GM18951 (cell line): ENCODE measurements at regions not wholly inside any gene's neighbourhood (a gene's known extent, or its start where the extent isn't known, plus 50 kb on each side); places are given as distances from the start of the nearest gene placed in this dataset.
"Not testable (repeated sequence)": the region's sequence is repeated elsewhere in the genome, so short reads cannot be mapped to it uniquely, and the experiment has no call there.

Source experiments
- POLR2A ChIP-seq: IDR thresholded peaks from 4 replicates; pipeline ENCODE4 v1.6.1; 2011; ENCODE audit warnings: mild to moderate bottlenecking; ENCODE audit not compliant: insufficient read length, insufficient read depth; ENCODE audit errors: extremely low read depth
- in situ Hi-C: fragments of 300-500 bp; cut with MboI; formaldehyde crosslinking; loops from one replicate; pipeline ENCODE4 v1.12.0; 2022; ENCODE audit warnings: low sequenced_read_pairs, mixed read lengths, inconsistent platforms; ENCODE audit not compliant: unreplicated experiment

DNA sequence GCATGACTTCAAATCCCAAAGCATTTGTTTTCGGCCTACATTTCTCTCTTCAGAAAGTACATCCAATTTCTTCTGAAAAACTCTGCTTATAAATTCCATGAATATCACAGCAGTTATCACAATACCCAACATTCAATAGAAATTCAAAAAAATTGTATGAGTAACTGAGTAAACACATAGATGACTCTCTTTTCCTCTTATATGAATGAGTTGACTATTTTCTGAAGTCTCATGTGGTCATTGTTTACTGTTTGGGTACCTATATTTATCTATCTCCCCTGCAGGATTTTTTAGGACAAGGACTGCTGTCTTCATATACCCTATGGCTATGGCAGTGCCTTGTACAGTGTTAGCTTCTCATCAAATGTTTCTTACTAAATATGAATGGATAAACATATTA is 157.1 kb downstream of the HTR1A start:
- no peak for TF ChIP-seq POLR2A
- in situ Hi-C loops, result no loop called here

DNA sequence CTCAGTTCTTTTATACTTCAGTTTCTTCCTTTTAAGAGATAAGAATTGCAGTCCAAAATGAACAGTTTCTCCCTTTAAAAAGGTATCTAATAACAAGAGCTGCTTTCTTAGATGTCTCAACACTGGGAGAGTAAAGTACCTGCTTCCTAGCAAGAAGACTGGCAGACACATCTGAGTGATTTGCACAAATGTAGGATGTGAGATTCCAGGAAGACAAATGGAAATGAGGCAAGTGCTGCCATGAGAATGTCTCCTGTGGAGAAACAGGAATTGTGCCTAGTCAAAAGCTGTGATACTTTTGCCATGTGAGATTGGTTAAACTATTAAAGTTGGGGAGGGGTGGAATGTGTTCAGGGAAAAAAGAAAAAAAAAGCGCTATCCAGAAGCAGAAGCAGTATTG is 159.1 kb downstream of the HTR1A start:
- TF ChIP-seq POLR2A, result no peak
- in situ Hi-C loops, result no loop called here

DNA sequence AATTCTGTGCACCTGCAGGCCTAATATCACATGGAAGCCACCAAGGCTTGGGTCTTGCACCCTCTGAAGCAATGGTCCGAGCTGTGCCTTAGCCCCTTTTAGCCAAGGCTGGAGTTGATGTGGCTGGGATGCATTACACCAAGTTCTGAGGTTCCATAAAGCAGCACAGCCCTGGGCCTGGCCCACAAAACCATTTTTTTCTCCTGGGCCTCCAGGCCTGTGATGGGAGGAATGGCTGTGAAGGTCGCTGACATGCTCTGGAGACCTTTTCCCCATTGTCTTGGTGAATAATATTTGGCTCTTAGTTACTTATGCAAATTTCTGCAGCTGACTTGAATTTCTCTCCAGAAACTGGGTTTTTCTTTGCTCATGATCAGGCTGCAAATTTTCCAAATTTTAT is 167.3 kb downstream of the HTR1A start:
- in situ Hi-C loops, result no loop called here
- no peak for TF ChIP-seq POLR2A

DNA sequence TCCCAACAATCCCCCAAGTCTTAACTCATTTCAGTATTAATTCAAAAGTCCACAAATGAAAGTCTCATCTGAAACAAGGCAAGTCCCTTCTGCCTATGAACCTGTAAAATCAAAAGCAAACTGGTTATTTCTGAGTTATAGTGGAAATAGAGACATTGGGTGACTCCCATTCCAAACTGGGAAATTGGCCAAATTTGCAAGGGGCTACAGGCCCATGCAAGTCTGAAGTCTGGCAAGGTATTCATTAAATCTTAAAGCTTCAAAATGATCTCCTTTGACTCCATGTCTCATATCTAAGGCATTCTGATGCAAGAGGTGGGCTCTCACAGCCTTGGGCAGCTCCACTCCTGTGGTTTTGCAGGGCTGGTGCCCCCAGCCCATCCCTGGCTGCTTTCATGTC is 167.9 kb downstream of the HTR1A start:
- in situ Hi-C loops, result no loop called here
- TF ChIP-seq POLR2A, result no peak

DNA sequence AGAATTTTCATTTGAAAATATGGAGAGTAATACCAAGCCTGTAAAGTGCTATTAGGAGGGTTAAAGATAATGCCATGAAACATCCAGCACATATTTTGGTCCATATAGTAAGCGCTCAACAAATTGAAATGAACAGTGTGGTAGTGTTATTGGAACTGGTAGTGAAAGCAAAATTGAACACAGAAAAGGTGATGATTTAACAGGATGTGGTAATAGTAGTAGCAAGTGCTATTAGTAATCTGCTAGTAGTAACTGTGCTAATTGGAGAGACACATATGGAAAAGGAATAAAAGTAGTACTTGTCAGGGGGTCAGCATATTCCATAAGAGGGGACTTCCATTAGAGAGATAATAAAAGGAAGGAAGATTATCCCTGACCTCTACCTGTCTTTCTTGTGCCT is 187.3 kb downstream of the HTR1A start:
- in situ Hi-C loops, result no loop called here

DNA sequence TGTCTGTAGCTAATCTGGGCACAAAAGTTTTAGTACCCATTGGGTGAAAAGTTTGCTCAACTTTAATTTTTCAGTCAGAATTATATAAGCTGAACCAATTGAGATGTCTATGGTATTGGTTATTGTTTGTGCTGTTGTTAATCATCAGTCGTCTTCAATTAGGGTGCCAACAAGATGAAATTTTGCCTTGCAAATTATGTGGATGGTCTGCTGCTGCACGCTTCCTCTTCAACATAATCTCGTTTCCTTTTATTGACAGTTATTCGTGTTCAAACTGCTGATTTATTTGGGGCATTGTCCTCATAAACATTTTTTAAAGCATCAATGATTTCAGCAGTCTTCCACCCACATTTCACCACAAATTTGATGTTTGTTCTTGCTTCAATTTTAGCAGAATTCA is 194.0 kb downstream of the HTR1A start:
- TF ChIP-seq POLR2A, result no peak
- in situ Hi-C loops, result no loop called here

More for the DNA sequence above, 187.3 kb downstream of the HTR1A start:
- TF ChIP-seq POLR2A, result no peak

DNA sequence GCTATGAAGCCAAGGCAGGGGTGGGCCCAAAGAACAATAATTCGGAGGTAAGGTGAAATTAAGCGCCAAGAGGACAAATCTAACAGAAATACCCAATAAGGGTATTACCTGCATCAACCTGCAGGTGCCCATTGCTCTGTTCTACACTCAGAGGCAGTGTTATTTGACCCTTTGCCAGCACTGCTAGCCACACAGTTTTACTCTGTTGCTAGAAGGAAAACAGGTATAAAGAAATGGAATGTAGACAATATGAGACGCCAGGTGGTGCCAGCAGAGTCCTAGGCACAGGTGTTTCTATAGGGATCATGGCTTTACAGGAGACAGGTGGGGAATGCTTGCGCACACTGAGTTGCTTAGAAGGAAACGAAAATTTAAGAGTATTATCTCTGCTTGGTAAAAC is 201.3 kb downstream of the HTR1A start:
- in situ Hi-C loops, result no loop called here
- TF ChIP-seq POLR2A, result no peak

DNA sequence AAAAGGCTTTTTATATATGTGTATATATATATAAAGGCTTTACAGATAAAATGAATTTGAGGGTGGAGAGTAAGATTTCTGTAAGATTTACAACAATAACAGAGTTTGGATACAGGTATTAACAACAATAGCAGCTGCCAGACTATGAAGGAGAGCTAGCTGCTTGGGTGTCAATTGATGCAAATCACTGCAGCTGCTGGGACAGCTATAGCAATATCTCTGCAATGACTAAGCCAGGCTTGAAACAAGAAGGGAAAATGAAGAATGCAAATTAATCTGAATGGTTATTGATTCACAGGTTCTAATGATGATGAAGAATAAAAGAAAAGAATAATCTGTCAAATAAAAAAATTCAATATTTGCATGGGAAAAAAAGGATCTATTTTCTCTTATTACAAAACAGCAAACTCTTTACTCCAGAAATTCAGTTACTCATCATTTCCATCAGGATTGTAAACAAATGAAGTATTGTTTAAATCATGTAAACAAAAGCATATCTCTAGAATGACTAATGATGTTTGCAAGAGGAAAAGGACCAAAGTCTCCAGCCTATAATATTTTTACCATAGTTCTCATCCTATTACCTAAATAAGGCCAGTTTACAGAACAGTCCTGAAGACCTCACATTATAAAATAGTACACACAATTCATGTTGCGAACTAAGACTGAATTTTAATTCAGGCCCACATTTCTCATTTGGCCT is 219.0 kb downstream of the HTR1A start:
- TF ChIP-seq POLR2A, result no peak
- in situ Hi-C loops, result no loop called here

DNA sequence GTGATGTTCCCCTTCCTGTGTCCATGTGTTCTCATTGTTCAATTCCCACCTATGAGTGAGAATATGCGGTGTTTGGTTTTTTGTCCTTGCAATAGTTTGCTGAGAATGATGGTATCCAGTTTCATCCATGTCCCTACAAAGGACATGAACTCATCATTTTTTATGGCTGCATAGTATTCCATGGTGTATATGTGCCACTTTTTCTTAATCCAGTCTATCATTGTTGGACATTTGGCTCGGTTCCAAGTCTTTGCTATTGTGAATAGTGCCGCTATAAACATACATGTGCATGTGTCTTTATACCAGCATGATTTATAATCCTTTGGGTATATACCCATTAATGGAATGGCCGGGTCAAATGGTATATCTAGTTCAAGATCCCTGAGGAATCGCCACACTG is 229.4 kb downstream of the HTR1A start:
- in situ Hi-C loops, result not testable (repeated sequence)

DNA sequence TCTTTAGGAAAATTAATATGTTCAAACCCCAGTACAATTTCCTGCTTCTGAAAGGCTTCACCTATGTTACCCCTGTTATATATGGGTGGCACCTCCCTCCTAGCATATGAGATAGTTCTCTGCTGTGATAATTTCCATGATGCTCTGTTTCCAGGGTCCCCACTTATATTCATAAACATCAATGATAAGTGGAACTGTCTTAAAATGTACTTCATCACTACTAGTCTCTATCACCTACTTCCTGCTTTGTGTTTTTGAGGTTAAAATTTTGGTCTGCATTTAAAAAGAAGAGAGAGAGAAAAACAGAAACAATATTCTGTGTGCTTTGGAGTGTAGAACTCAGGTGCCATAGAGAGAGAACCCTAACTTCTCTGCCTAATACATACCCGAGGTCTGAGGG is 234.7 kb downstream of the HTR1A start:
- in situ Hi-C loops, result no loop called here
- TF ChIP-seq POLR2A, result no peak

DNA sequence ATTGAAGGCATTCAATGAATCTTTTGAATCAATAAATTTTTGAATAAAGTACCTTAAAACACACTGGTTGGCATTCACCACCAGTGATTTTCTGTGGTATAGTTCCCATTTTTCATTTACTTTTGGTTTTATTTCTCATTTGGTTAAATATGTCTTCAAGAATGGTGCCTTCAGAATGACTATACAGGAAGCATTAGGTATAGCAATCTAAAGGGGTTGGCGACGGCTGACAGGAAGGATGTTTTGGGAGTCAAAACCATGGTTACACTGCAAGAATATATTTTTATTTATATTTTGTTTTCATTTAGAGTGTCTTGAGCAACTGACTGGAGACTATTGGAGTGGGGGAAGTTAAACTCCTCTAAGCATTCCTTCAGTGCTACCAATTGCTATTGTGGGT is 235.7 kb downstream of the HTR1A start:
- TF ChIP-seq POLR2A, result no peak

DNA sequence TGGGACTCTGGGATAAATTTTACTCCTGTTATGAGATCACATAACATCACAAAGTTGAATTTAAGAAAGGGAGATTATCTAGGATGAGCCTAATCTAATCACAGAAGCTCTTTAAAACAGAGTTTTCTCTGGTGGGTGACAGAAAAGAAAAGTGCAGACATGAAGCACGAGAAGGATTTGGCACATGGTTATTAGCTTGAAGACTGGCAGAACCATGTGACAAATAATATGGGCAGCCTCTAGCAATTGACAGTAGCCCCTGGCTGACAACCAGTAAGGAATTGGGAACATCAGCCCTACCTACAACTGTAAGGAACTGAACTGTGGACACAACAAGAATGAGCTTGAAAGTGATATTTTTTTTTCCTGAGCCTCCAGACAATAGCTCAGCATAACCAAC is 243.1 kb downstream of the HTR1A start:
- in situ Hi-C loops, result no loop called here
- TF ChIP-seq POLR2A, result no peak

More for the DNA sequence above, 235.7 kb downstream of the HTR1A start:
- in situ Hi-C loops, result no loop called here

DNA sequence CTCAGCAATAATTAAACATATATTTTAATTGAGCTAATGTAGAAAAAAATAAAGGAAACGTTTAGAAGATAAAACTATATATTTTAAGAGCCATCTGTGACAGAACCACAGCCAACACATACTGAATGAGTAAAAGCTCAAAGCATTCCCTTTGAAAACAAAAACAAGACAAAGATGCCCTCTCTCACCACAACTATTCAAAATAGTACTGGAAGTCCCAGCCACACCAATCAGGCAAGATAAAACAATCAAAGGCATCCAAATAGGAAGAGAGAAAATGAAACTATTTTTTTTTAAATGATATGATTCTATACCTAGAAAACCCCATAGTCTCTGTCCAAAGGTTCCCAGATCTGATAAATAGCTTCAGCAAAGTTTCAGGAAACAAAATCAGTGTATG is 262.0 kb downstream of the HTR1A start:
- in situ Hi-C loops, result no loop called here
- no peak for TF ChIP-seq POLR2A

DNA sequence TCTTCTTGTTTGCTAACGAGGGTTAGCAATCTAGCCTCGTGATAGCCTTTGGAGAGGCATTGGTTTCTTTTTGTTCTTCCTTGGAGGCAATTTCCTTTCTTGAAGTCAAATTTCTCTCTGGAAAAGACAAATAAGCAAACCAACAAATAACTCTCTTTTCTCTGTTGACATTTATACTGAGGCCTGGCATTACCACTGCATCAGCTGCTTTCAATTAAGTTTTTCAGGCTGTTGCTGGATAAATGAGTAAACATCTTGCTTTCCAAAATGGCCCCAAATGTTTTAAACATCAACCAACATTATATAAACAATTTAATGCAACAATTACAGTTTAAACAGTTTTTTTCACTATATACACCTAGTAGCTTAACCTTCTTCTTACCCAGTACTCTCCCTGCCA is 264.4 kb downstream of the HTR1A start:
- in situ Hi-C loops, result no loop called here
- TF ChIP-seq POLR2A, result no peak

DNA sequence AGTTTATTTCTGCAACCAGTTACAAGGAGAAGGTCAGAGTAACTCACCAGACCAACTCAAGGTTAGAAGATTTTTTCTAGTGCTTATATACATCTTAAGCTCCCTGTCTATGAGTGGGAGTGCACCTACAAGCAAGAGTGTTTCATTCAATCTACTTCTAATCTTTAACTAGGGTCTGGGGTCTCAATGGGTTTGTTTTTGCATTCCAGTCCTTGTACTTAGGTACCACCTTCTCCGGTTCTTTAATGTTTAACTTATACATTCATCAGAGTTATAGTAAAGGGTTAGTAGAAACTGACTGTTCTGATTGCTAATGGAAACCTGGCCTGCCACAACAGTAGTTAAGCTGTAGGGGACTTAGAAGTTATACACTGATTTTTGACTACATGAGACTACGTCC is 271.7 kb downstream of the HTR1A start:
- no peak for TF ChIP-seq POLR2A
- in situ Hi-C loops, result no loop called here
